CD14-positive monocyte (primary cell): ENCODE measurements at regions not wholly inside any gene's neighbourhood (a gene's known extent, or its start where the extent isn't known, plus 50 kb on each side); places are given as distances from the start of the nearest gene placed in this dataset.
A peak's percentile ranks its signal among the peaks of the same experiment; 100 is the strongest.

ENCODE experiments used
- DNase-seq, 3 donors: peaks; one replicate each; pipeline ENCODE4 v3.0.0-alpha.2; 2011 to 2022
- H2AFZ ChIP-seq: 2 replicates; pipeline ENCODE4 v1.6.0; 2012; ENCODE audit warnings: mild to moderate bottlenecking, low read depth, low read length, inconsistent platforms; ENCODE audit not compliant: insufficient read depth, poor library complexity, severe bottlenecking
- H3K27ac ChIP-seq, 2 donors: 1 replicate in 1 of 2; 2 replicates in 1 of 2; pipeline ENCODE4 v1.5.1; 2012 to 2013; ENCODE audit warnings: low read length in 2 of 2, control low read depth in 1 of 2, inconsistent platforms in 1 of 2, low read depth in 1 of 2, mild to moderate bottlenecking in 1 of 2
- H3K27me3 ChIP-seq, 2 donors: one replicate each; pipeline versions ENCODE4 v1.6.0 to v1.6.1; 2011 to 2013; ENCODE audit warnings: low read length in 2 of 2; ENCODE audit not compliant: control insufficient read depth in 2 of 2, insufficient read depth in 2 of 2
- H3K36me3 ChIP-seq, 2 donors: replicated peaks in 1 of 2; 1 replicate in 1 of 2; 2 replicates in 1 of 2; pipeline versions ENCODE4 v1.5.1 to v1.6.1; 2012 to 2013; ENCODE audit warnings: low read length in 2 of 2, control low read depth in 1 of 2, inconsistent platforms in 1 of 2, mild to moderate bottlenecking in 1 of 2; ENCODE audit not compliant: insufficient read depth in 2 of 2, control insufficient read depth in 1 of 2
- H3K4me1 ChIP-seq, 2 donors: 1 replicate in 1 of 2; 2 replicates in 1 of 2; pipeline versions ENCODE4 v1.5.1 to v1.6.1; 2012 to 2013; ENCODE audit warnings: low read length in 2 of 2, control low read depth in 1 of 2, inconsistent platforms in 1 of 2, mild to moderate bottlenecking in 1 of 2, moderate library complexity in 1 of 2; ENCODE audit not compliant: insufficient read depth in 2 of 2, control insufficient read depth in 1 of 2
- H3K4me2 ChIP-seq: replicated peaks from 2 replicates; pipeline ENCODE3; 2012; ENCODE audit warnings: low read length, moderate library complexity, mild to moderate bottlenecking; ENCODE audit not compliant: poor library complexity, severe bottlenecking; ENCODE audit errors: extremely low read depth
- H3K4me3 ChIP-seq, 3 experiments: fragments of 200-600 bp in 1 of 3; sonication (generic) in 1 of 3; replicated peaks in 1 of 3; 1 replicate in 2 of 3; 2 replicates in 1 of 3; pipeline ENCODE4 v1.5.1; 2011 to 2013; ENCODE audit warnings: low read length in 3 of 3, mild to moderate bottlenecking in 3 of 3, control low read depth in 2 of 3, low read depth in 2 of 3, inconsistent platforms in 1 of 3, moderate library complexity in 1 of 3
- H3K79me2 ChIP-seq: 2 replicates; pipeline ENCODE4 v1.6.0; 2012; ENCODE audit warnings: mild to moderate bottlenecking, control low read depth, inconsistent platforms, low read length, moderate library complexity; ENCODE audit not compliant: insufficient read depth
- H3K9ac ChIP-seq: 2 replicates; pipeline ENCODE4 v1.6.0; 2017; ENCODE audit warnings: low read length, mild to moderate bottlenecking; ENCODE audit not compliant: insufficient read depth, poor library complexity, severe bottlenecking
- H3K9me3 ChIP-seq, 2 donors: replicated peaks in 1 of 2; 1 replicate in 1 of 2; 2 replicates in 1 of 2; pipeline versions ENCODE4 v1.5.1 to v1.6.1; 2012 to 2013; ENCODE audit warnings: low read length in 2 of 2, control low read depth in 1 of 2; ENCODE audit not compliant: control insufficient read depth in 1 of 2, insufficient read depth in 1 of 2
- H4K20me1 ChIP-seq: 2 replicates; pipeline ENCODE4 v1.6.0; 2012; ENCODE audit warnings: mild to moderate bottlenecking, low read length, control low read depth, moderate library complexity; ENCODE audit not compliant: insufficient read depth
- H3K27ac Mint-ChIP-seq, 7 donors: one replicate each; pipeline ENCODE4 v1.8.0; 2020; ENCODE audit warnings: mild to moderate bottlenecking in 7 of 7, mixed read lengths in 7 of 7, moderate library complexity in 6 of 7, inconsistent platforms in 2 of 7
- H3K27me3 Mint-ChIP-seq, 3 donors: one replicate each; pipeline ENCODE4 v1.8.0; 2021 to 2022; ENCODE audit warnings: low read depth in 3 of 3, mild to moderate bottlenecking in 3 of 3, mixed read lengths in 3 of 3, moderate library complexity in 3 of 3, inconsistent platforms in 1 of 3
- H3K36me3 Mint-ChIP-seq, 2 donors: one replicate each; pipeline ENCODE4 v1.8.0; 2020; ENCODE audit warnings: mixed read lengths in 2 of 2, inconsistent platforms in 1 of 2, mild to moderate bottlenecking in 1 of 2
- H3K4me1 Mint-ChIP-seq: one replicate; pipeline ENCODE4 v1.8.0; 2020; ENCODE audit warnings: mild to moderate bottlenecking, mixed read lengths
- H3K4me3 Mint-ChIP-seq, 2 donors: one replicate each; pipeline ENCODE4 v1.8.0; 2020; ENCODE audit warnings: mild to moderate bottlenecking in 2 of 2, mixed read lengths in 2 of 2, moderate library complexity in 1 of 2
- H3K9me3 Mint-ChIP-seq, 7 donors: one replicate each; pipeline ENCODE4 v1.8.0; 2020 to 2022; ENCODE audit warnings: mixed read lengths in 7 of 7, mild to moderate bottlenecking in 6 of 7, moderate library complexity in 6 of 7, inconsistent platforms in 2 of 7
- CTCF ChIP-seq: fragments of 200-600 bp; IDR thresholded peaks from one replicate; pipeline ENCODE4 v1.8.0; 2022; ENCODE audit warnings: antibody characterized with exemption, mild to moderate bottlenecking
- WGBS: methylation state at CpG from one replicate; pipeline ENCODE4 v1.1.5; 2013; ENCODE audit warnings: missing lambda C conversion rate; ENCODE audit not compliant: insufficient coverage; 5-methylcytosine and 5-hydroxymethylcytosine counted together
- intact Hi-C, 2 donors: fragments of 100-400 bp; cut with micrococcal nuclease; formaldehyde crosslinking; loops; one replicate each; pipeline versions ENCODE4 v1.15.0 to v1.15.1; 2023

DNA sequence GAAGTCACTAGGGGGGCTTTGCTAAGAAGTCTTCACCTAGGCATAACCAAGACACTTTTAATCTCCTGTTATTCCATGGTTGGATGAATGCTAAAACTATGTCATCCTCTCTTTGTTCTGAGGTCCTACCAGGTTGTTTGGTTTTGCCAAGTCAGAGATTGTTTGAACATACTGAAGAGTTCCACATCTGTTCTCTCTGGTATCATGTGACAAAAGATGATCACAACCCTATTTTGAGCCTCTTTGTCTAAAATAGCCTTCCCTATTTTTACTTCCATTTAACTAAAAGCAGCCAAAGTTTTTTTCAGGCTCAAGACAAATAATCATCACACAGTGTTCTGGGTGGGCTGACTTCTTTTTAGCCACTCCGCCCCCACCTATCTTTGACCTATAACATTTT, 218.4 kb upstream of the LMCD1 start:
- H3K4me3 Mint-ChIP-seq = no peak overlapping the region
- Histone ChIP-seq H3K27ac (no peak overlapping the region), H3K4me1 (no peaks in the 10 kb centered on the region), H3K4me3 (no peak overlapping the region), H3K4me2 (no peak overlapping the region), H3K9me3 (no peaks in the 10 kb centered on the region), H3K27me3 (no peaks in the 10 kb centered on the region), H3K9ac (no peak overlapping the region), H2AFZ (no peak overlapping the region), H3K79me2 (no peaks in the 10 kb centered on the region), H4K20me1 (no peaks in the 10 kb centered on the region), H3K36me3 (no peaks in the 10 kb centered on the region)
- WGBS = no CpG with 5 or more reads among the region's 1 CpG
- H3K27ac Mint-ChIP-seq = no peak overlapping the region
- no peak for TF ChIP-seq CTCF
- H3K36me3 Mint-ChIP-seq = no peaks in the 10 kb centered on the region
- H3K27me3 Mint-ChIP-seq = peaks cover 0 to 3% (median 2%) of the 10 kb centered on the region in 3 donors
- DNase-seq = no peak
- H3K9me3 Mint-ChIP-seq = peaks cover 0 to 3% (median 1%) of the 10 kb centered on the region in 7 donors
- intact Hi-C loops = no loop called here
- no peaks in the 10 kb centered on the region for H3K4me1 Mint-ChIP-seq

DNA sequence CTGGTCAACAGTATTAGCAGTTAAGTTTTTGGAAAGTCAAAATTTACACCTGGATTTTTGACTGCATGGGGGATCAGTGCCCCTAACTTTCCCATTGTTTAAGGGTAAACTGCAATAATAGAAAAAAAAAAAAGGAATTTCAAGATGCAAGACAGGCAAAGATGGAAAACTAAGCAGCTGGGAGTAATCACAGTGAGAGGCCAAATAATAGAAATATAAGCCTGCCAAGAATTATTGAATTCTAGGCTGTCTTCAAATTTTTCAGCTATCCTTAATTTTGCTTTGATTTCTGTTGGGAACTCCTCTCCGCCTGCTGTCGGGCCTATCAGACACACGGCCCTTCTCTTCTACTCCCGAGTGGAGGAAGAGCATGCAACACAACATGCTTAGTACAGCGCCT, 215.5 kb upstream of the LMCD1 start:
- no peak for DNase-seq
- Mint-ChIP-seq H3K4me1 (no peaks in the 10 kb centered on the region), H3K27ac (no peak overlapping the region), H3K4me3 (peak overlapping the region in 1 of 2 donors; percentile 2), H3K27me3 (no peaks in the 10 kb centered on the region), H3K36me3 (no peaks in the 10 kb centered on the region), H3K9me3 (peaks cover 0 to 5% (median 0%) of the 10 kb centered on the region in 7 donors)
- Histone ChIP-seq H3K27ac (no peak overlapping the region), H2AFZ (no peak overlapping the region), H3K9me3 (no peaks in the 10 kb centered on the region), H3K9ac (no peak overlapping the region), H3K4me1 (no peaks in the 10 kb centered on the region), H4K20me1 (no peaks in the 10 kb centered on the region), H3K27me3 (no peaks in the 10 kb centered on the region), H3K79me2 (no peaks in the 10 kb centered on the region), H3K36me3 (no peaks in the 10 kb centered on the region), H3K4me3 (no peak overlapping the region), H3K4me2 (no peak overlapping the region)
- no peak for TF ChIP-seq CTCF
- intact Hi-C loops = no loop called here
- WGBS = 95% methylated on average over 4 of the region's 5 CpGs
